ENCODE measurements at regions not wholly inside any gene's neighbourhood (a gene's known extent, or its start where the extent isn't known, plus 50 kb on each side); places are given as distances from the start of the nearest gene placed in this dataset.

- Histone ChIP-seq H3K27me3 (replicated peaks; ENCODE audit: insufficient read depth, low read depth, low read length, poor library complexity) (no peaks in the 10 kb centered on the region), H3K9me3 (ENCODE audit: low read depth, low read length, poor library complexity, severe bottlenecking) (no peaks in the 10 kb centered on the region), H3K36me3 (ENCODE audit: insufficient read depth, low read length, poor library complexity, severe bottlenecking) (no peaks in the 10 kb centered on the region), H3K27ac (ENCODE audit: low read depth, low read length, poor library complexity, severe bottlenecking) (no peak overlapping the region), H3K4me1 (ENCODE audit: insufficient read depth, low read length, poor library complexity, severe bottlenecking) (no peaks in the 10 kb centered on the region), H3K4me3 (ENCODE audit: low read depth, low read length, poor library complexity, severe bottlenecking) (no peak overlapping the region)
- DNase-seq (ENCODE audit: low spot score), result no peak
- intact Hi-C loops (cut with micrococcal nuclease; ENCODE audit: unreplicated experiment), result no loop called here
- CTCF ChIA-PET, result no interaction called here
- BruUV-seq (replicated peaks), result no TSS peak
- POLR2A ChIA-PET (ENCODE audit: low non-redundant PET), result no interaction called here
- TF ChIP-seq EZH2 (IDR thresholded peaks at IDR 0.05; ENCODE audit: borderline replicate concordance, low read depth, low read length, poor library complexity, severe bottlenecking) (no peak), CTCF (conservative IDR thresholded peaks at IDR 0.05; ENCODE audit: low read depth, low read length) (no peak)
Measured at GRCh38 chr10:88129013-88129412, 265.6 kb downstream of the PTEN start.

DNA sequence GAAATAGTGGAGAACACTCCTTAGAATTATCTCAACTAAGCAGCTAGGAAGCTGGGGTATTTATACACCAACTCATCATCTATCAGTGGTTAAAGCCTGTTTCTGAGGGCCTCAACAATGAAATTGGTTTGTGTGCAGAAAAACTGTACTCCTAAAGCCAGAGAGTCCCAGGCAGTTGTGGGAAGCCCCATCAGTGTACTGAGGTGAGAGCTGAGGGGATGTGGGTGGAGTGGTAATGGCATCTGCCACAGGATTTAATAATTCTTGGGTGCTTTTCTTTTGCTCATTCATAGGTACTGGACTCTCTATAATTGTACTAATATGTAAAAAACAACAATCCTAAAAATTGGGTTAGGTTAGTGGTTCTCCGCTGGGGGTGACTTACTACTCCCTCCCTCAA lies 267.5 kb downstream of the PTEN start:
- Histone ChIP-seq H3K36me3 (ENCODE audit: insufficient read depth, low read length, poor library complexity, severe bottlenecking) (no peaks in the 10 kb centered on the region), H3K4me3 (ENCODE audit: low read depth, low read length, poor library complexity, severe bottlenecking) (no peak overlapping the region), H3K9me3 (ENCODE audit: low read depth, low read length, poor library complexity, severe bottlenecking) (no peaks in the 10 kb centered on the region), H3K27me3 (replicated peaks; ENCODE audit: insufficient read depth, low read depth, low read length, poor library complexity) (no peaks in the 10 kb centered on the region), H3K27ac (ENCODE audit: low read depth, low read length, poor library complexity, severe bottlenecking) (no peak overlapping the region), H3K4me1 (ENCODE audit: insufficient read depth, low read length, poor library complexity, severe bottlenecking) (no peaks in the 10 kb centered on the region)
- TF ChIP-seq EZH2 (IDR thresholded peaks at IDR 0.05; ENCODE audit: borderline replicate concordance, low read depth, low read length, poor library complexity, severe bottlenecking), result no peak
- TF ChIP-seq CTCF (conservative IDR thresholded peaks at IDR 0.05; ENCODE audit: low read depth, low read length), result no peak
- no peak for DNase-seq (ENCODE audit: low spot score)
- POLR2A ChIA-PET (ENCODE audit: low non-redundant PET), result no interaction called here
- intact Hi-C loops (cut with micrococcal nuclease; ENCODE audit: unreplicated experiment), result no loop called here
- CTCF ChIA-PET, result no interaction called here
- no TSS peak for BruUV-seq (replicated peaks)

GRCh38 chr10:88131511-88132139 lies 268.2 kb downstream of the PTEN start:
- ChIA-PET POLR2A (ENCODE audit: low non-redundant PET) (no interaction called here), CTCF (no interaction called here)
- Histone ChIP-seq H3K9me3 (ENCODE audit: low read depth, low read length, poor library complexity, severe bottlenecking) (no peaks in the 10 kb centered on the region), H3K27ac (ENCODE audit: low read depth, low read length, poor library complexity, severe bottlenecking) (no peak overlapping the region), H3K27me3 (replicated peaks; ENCODE audit: insufficient read depth, low read depth, low read length, poor library complexity) (no peaks in the 10 kb centered on the region), H3K4me3 (ENCODE audit: low read depth, low read length, poor library complexity, severe bottlenecking) (no peak overlapping the region), H3K36me3 (ENCODE audit: insufficient read depth, low read length, poor library complexity, severe bottlenecking) (no peaks in the 10 kb centered on the region), H3K4me1 (ENCODE audit: insufficient read depth, low read length, poor library complexity, severe bottlenecking) (no peaks in the 10 kb centered on the region)
- no peak for TF ChIP-seq EZH2 (IDR thresholded peaks at IDR 0.05; ENCODE audit: borderline replicate concordance, low read depth, low read length, poor library complexity, severe bottlenecking)
- TF ChIP-seq CTCF (conservative IDR thresholded peaks at IDR 0.05; ENCODE audit: low read depth, low read length), result no peak
- DNase-seq (ENCODE audit: low spot score), result no peak
- no TSS peak for BruUV-seq (replicated peaks)
- intact Hi-C loops (cut with micrococcal nuclease; ENCODE audit: unreplicated experiment), result no loop called here

All from A673 (cell line).